GM12872 (cell line): ENCODE measurements at regions not wholly inside any gene's neighbourhood (a gene's known extent, or its start where the extent isn't known, plus 50 kb on each side); places are given as distances from the start of the nearest gene placed in this dataset.
A peak's percentile ranks its signal among the peaks of the same experiment; 100 is the strongest.

Experiments used
- CTCF ChIP-seq: IDR thresholded peaks from 3 replicates; pipeline ENCODE4 v1.5.1; 2011; ENCODE audit warnings: low read depth, mild to moderate bottlenecking, low read length, moderate library complexity; ENCODE audit not compliant: insufficient read depth

- no peak for TF ChIP-seq CTCF
These were observed 483.6 kb downstream of the FAM181B start for GRCh38 chr11:82250047-82250446.

GRCh38 chr11:82246926-82247325, 486.7 kb downstream of the FAM181B start:
- no peak for TF ChIP-seq CTCF

GRCh38 chr11:82239498-82239897, 494.2 kb downstream of the FAM181B start:
- no peak for TF ChIP-seq CTCF

GRCh38 chr11:82234256-82234655, 499.4 kb downstream of the FAM181B start:
- TF ChIP-seq CTCF = no peak

GRCh38 chr11:82233201-82233600, 500.5 kb downstream of the FAM181B start:
- no peak for TF ChIP-seq CTCF

- peak; percentile 31; the same call in 1 of the 3 replicates for TF ChIP-seq CTCF
These were observed 504.3 kb downstream of the FAM181B start for GRCh38 chr11:82229341-82229740.

- TF ChIP-seq CTCF = no peak
These were observed 507.7 kb downstream of the FAM181B start for GRCh38 chr11:82225930-82226329.

GRCh38 chr11:82225502-82225901, 508.2 kb downstream of the FAM181B start:
- no peak for TF ChIP-seq CTCF
